GM12892 (cell line): ENCODE measurements at regions not wholly inside any gene's neighbourhood (a gene's known extent, or its start where the extent isn't known, plus 50 kb on each side); places are given as distances from the start of the nearest gene placed in this dataset.

Experiments used
- POLR2A ChIP-seq: IDR thresholded peaks from 2 replicates; pipeline ENCODE4 v1.6.1; 2011; ENCODE audit warnings: low read depth, low read length, control low read depth
- POLR2AphosphoS5 ChIP-seq: IDR thresholded peaks from 2 replicates; pipeline ENCODE4 v1.6.1; 2011; ENCODE audit warnings: low read depth, low read length, control low read depth
- TAF1 ChIP-seq: IDR thresholded peaks from 2 replicates; pipeline ENCODE4 v1.6.1; 2011; ENCODE audit warnings: low read depth, mild to moderate bottlenecking, control low read depth, low read length, borderline replicate concordance

DNA sequence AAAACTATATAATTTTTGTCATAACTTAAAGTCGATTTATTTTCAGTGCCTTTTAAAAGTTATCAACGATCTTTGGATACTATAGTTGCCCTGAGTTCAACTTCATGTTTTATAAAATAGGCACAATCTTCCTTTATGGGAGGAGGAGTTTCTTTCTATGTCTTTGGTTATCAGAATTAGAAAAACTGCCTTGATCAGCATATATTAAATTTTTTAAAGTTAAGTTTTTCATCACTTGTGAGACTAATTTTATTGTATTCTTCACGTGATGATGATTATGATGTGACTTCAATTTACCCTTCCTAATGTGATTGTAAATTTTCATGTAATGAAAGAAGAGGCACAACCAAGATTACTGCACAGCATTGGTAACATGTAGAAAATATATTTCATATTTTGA is 58.2 kb upstream of the TMPRSS15 start:
- no peak for TF ChIP-seq POLR2A
- TF ChIP-seq POLR2AphosphoS5 = no peak
- TF ChIP-seq TAF1 = no peak
